IPS DF 6.9 (cell line): ENCODE measurements at regions not wholly inside any gene's neighbourhood (a gene's known extent, or its start where the extent isn't known, plus 50 kb on each side); places are given as distances from the start of the nearest gene placed in this dataset.

Experiments
- DNase-seq: peaks from one replicate; pipeline ENCODE4 v3.0.0-alpha.2; 2013; ENCODE audit warnings: low read depth, low spot score
- H3K27ac ChIP-seq: one replicate; pipeline ENCODE4 v1.5.1; 2013; ENCODE audit warnings: low read length, control low read depth
- H3K27me3 ChIP-seq: 2 replicates; pipeline ENCODE4 v1.6.1; 2013; ENCODE audit warnings: mild to moderate bottlenecking, low read length; ENCODE audit not compliant: control insufficient read depth, insufficient read depth
- H3K36me3 ChIP-seq: 2 replicates; pipeline ENCODE4 v1.6.1; 2013; ENCODE audit warnings: low read length; ENCODE audit not compliant: control insufficient read depth, insufficient read depth
- H3K4me1 ChIP-seq: 2 replicates; pipeline ENCODE4 v1.6.1; 2013; ENCODE audit warnings: low read length; ENCODE audit not compliant: control insufficient read depth, insufficient read depth
- H3K4me3 ChIP-seq: 2 replicates; pipeline ENCODE4 v1.5.1; 2013; ENCODE audit warnings: mild to moderate bottlenecking, low read length
- H3K9me3 ChIP-seq: 2 replicates; pipeline ENCODE4 v1.6.1; 2013; ENCODE audit warnings: low read length, inconsistent platforms; ENCODE audit not compliant: control insufficient read depth, insufficient read depth
- WGBS: extraction: QIAGEN DNeasy Blood & Tissue Kit; methylation state at CpG from one replicate; pipeline ENCODE4 v1.1.7; 2013; ENCODE audit warnings: mixed read lengths, missing lambda C conversion rate; ENCODE audit not compliant: insufficient read length, insufficient coverage; 5-methylcytosine and 5-hydroxymethylcytosine counted together

GRCh38 chr2:38497670-38498037, 105.1 kb downstream of the HNRNPLL start:
- peaks cover 1% of the 10 kb centered on the region; the same call in 1 of the 2 replicates for H3K4me1 ChIP-seq

GRCh38 chr2:38496927-38497669, 105.6 kb downstream of the HNRNPLL start:
- H3K9me3 ChIP-seq = no peaks in the 10 kb centered on the region
- WGBS = no CpG with 5 or more reads among the region's 8 CpGs
- DNase-seq = no peak
- no peak overlapping the region for H3K4me3 ChIP-seq
- peaks cover 1% of the 10 kb centered on the region; the same call in 1 of the 2 replicates for H3K4me1 ChIP-seq
- no peaks in the 10 kb centered on the region for H3K36me3 ChIP-seq
- H3K27me3 ChIP-seq = no peaks in the 10 kb centered on the region
- no peak overlapping the region for H3K27ac ChIP-seq

More at GRCh38 chr2:38497670-38498037, 105.1 kb downstream of the HNRNPLL start:
- Histone ChIP-seq H3K9me3 (no peaks in the 10 kb centered on the region), H3K27ac (no peak overlapping the region), H3K27me3 (no peaks in the 10 kb centered on the region), H3K4me3 (no peak overlapping the region), H3K36me3 (no peaks in the 10 kb centered on the region)
- WGBS = no CpG with 5 or more reads among the region's 3 CpGs
- DNase-seq = no peak

- DNase-seq = no peak
- Histone ChIP-seq H3K4me1 (peaks cover 1% of the 10 kb centered on the region; the same call in 1 of the 2 replicates), H3K27ac (no peak overlapping the region), H3K4me3 (no peak overlapping the region), H3K27me3 (no peaks in the 10 kb centered on the region), H3K9me3 (no peaks in the 10 kb centered on the region), H3K36me3 (no peaks in the 10 kb centered on the region)
- no CpG with 5 or more reads among the region's 2 CpGs for WGBS
These were observed 106.8 kb downstream of the HNRNPLL start for GRCh38 chr2:38495880-38496279.

GRCh38 chr2:38494394-38494793, 108.3 kb downstream of the HNRNPLL start:
- no peak for DNase-seq
- Histone ChIP-seq H3K36me3 (no peaks in the 10 kb centered on the region), H3K27me3 (no peaks in the 10 kb centered on the region), H3K4me3 (no peak overlapping the region), H3K9me3 (no peaks in the 10 kb centered on the region), H3K27ac (no peak overlapping the region), H3K4me1 (0 out of 2 replicates have a peak, but pooled peaks cover 1% of the 10 kb centered on the region)
- WGBS = no CpG with 5 or more reads among the region's 5 CpGs

GRCh38 chr2:38492042-38492615, 110.6 kb downstream of the HNRNPLL start:
- DNase-seq = no peak
- H3K4me3 ChIP-seq = no peak overlapping the region
- no peaks in the 10 kb centered on the region for H3K27me3 ChIP-seq
- H3K27ac ChIP-seq = no peak overlapping the region
- 100% methylated on average over 1 of the region's 3 CpGs for WGBS
- no peaks in the 10 kb centered on the region for H3K9me3 ChIP-seq
- H3K4me1 ChIP-seq = no peaks in the 10 kb centered on the region
- no peaks in the 10 kb centered on the region for H3K36me3 ChIP-seq

- no peaks in the 10 kb centered on the region for H3K9me3 ChIP-seq
- H3K36me3 ChIP-seq = no peaks in the 10 kb centered on the region
- no peaks in the 10 kb centered on the region for H3K27me3 ChIP-seq
- H3K27ac ChIP-seq = no peak overlapping the region
- H3K4me3 ChIP-seq = no peak overlapping the region
- no peaks in the 10 kb centered on the region for H3K4me1 ChIP-seq
- no peak for DNase-seq
- WGBS = no CpG with 5 or more reads among the region's 5 CpGs
These were observed 111.3 kb downstream of the HNRNPLL start for GRCh38 chr2:38491436-38491835.

GRCh38 chr2:38489846-38490245, 112.8 kb upstream of the ATL2 start:
- Histone ChIP-seq H3K4me1 (no peaks in the 10 kb centered on the region), H3K36me3 (no peaks in the 10 kb centered on the region), H3K4me3 (no peak overlapping the region), H3K27ac (no peak overlapping the region), H3K27me3 (no peaks in the 10 kb centered on the region), H3K9me3 (no peaks in the 10 kb centered on the region)
- no peak for DNase-seq

- no peak overlapping the region for H3K4me3 ChIP-seq
These were observed 110.8 kb upstream of the ATL2 start for GRCh38 chr2:38487852-38488251.

GRCh38 chr2:38486213-38487026, 109.3 kb upstream of the ATL2 start:
- no CpG with 5 or more reads among the region's 11 CpGs for WGBS
- H3K36me3 ChIP-seq = no peaks in the 10 kb centered on the region
- no peak overlapping the region for H3K4me3 ChIP-seq
- DNase-seq = no peak
- no peak overlapping the region for H3K27ac ChIP-seq
- H3K27me3 ChIP-seq = no peaks in the 10 kb centered on the region
- H3K4me1 ChIP-seq = 0 out of 2 replicates have a peak, but pooled peaks cover 2% of the 10 kb centered on the region
- no peaks in the 10 kb centered on the region for H3K9me3 ChIP-seq

More at GRCh38 chr2:38487852-38488251, 110.8 kb upstream of the ATL2 start:
- no peaks in the 10 kb centered on the region for H3K9me3 ChIP-seq
- H3K27ac ChIP-seq = no peak overlapping the region
- H3K4me1 ChIP-seq = 0 out of 2 replicates have a peak, but pooled peaks cover 2% of the 10 kb centered on the region
- H3K27me3 ChIP-seq = no peaks in the 10 kb centered on the region
- DNase-seq = no peak
- no peaks in the 10 kb centered on the region for H3K36me3 ChIP-seq
- WGBS = no CpG with 5 or more reads among the region's 10 CpGs

- no CpG with 5 or more reads among the region's 3 CpGs for WGBS
- H3K36me3 ChIP-seq = no peaks in the 10 kb centered on the region
- no peak overlapping the region for H3K27ac ChIP-seq
- H3K4me1 ChIP-seq = 0 out of 2 replicates have a peak, but pooled peaks cover 2% of the 10 kb centered on the region
- H3K9me3 ChIP-seq = peaks cover 1% of the 10 kb centered on the region; the same call in 1 of the 2 replicates
- H3K4me3 ChIP-seq = no peak overlapping the region
- H3K27me3 ChIP-seq = no peaks in the 10 kb centered on the region
- no peak for DNase-seq
These were observed 108.7 kb upstream of the ATL2 start for GRCh38 chr2:38485734-38486133.
